Neural progenitor cell (in vitro differentiated cells): ENCODE measurements at regions not wholly inside any gene's neighbourhood (a gene's known extent, or its start where the extent isn't known, plus 50 kb on each side); places are given as distances from the start of the nearest gene placed in this dataset.
"Not testable (repeated sequence)": the region's sequence is repeated elsewhere in the genome, so short reads cannot be mapped to it uniquely, and the experiment has no call there.

Source experiments
- DNase-seq: peaks from one replicate; pipeline ENCODE4 v3.0.0-alpha.2; 2016; ENCODE audit warnings: low spot score
- H2AFZ ChIP-seq: fragments of 200-600 bp; sonication (generic); replicated peaks from 2 replicates; pipeline ENCODE4 v1.6.1; 2016; ENCODE audit warnings: antibody characterized with exemption
- H3F3A ChIP-seq: fragments of 200-600 bp; sonication (generic); 2 replicates; pipeline ENCODE4 v1.6.1; 2016; ENCODE audit warnings: antibody characterized with exemption, low read depth
- H3K27ac ChIP-seq: fragments of 200-600 bp; sonication (generic); 2 replicates; pipeline ENCODE4 v1.5.1; 2016; ENCODE audit warnings: mild to moderate bottlenecking
- H3K27me3 ChIP-seq: fragments of 200-600 bp; sonication (generic); 2 replicates; pipeline ENCODE4 v1.6.1; 2016; ENCODE audit warnings: mild to moderate bottlenecking, moderate library complexity
- H3K36me3 ChIP-seq: fragments of 200-600 bp; sonication (generic); 2 replicates; pipeline ENCODE4 v1.5.1; 2016
- H3K4me1 ChIP-seq: fragments of 200-600 bp; sonication (generic); 2 replicates; pipeline ENCODE4 v1.6.1; 2016; ENCODE audit warnings: mixed run types
- H3K4me2 ChIP-seq: fragments of 200-600 bp; sonication (generic); 2 replicates; pipeline ENCODE4 v1.6.1; 2016
- H3K4me3 ChIP-seq: fragments of 200-600 bp; sonication (generic); 2 replicates; pipeline ENCODE4 v1.5.1; 2016
- H3K79me2 ChIP-seq: fragments of 200-600 bp; sonication (generic); 2 replicates; pipeline ENCODE4 v1.6.1; 2016; ENCODE audit warnings: low read depth
- H3K9ac ChIP-seq: fragments of 200-600 bp; sonication (generic); 2 replicates; pipeline ENCODE4 v1.6.1; 2016
- H3K9me3 ChIP-seq: fragments of 200-600 bp; sonication (generic); 2 replicates; pipeline ENCODE4 v1.5.1; 2016; ENCODE audit warnings: low read depth
- H4K20me1 ChIP-seq: fragments of 200-600 bp; sonication (generic); 2 replicates; pipeline ENCODE4 v1.6.1; 2016; ENCODE audit warnings: low read depth
- H3K27ac Mint-ChIP-seq: 3 replicates; pipeline ENCODE4 v1.8.0; 2021; ENCODE audit warnings: mixed read lengths
- H3K27me3 Mint-ChIP-seq: 2 replicates; pipeline ENCODE4 v1.8.0; 2022; ENCODE audit warnings: low read depth, mild to moderate bottlenecking, inconsistent platforms, moderate library complexity, mixed read lengths; ENCODE audit not compliant: insufficient read depth
- H3K36me3 Mint-ChIP-seq: 3 replicates; pipeline ENCODE4 v1.8.0; 2021; ENCODE audit warnings: mixed read lengths
- H3K4me1 Mint-ChIP-seq: 3 replicates; pipeline ENCODE4 v1.8.0; 2021; ENCODE audit warnings: mixed read lengths
- H3K4me3 Mint-ChIP-seq: 3 replicates; pipeline ENCODE4 v1.8.0; 2021; ENCODE audit warnings: mild to moderate bottlenecking, moderate library complexity, mixed read lengths
- H3K9me3 Mint-ChIP-seq: 3 replicates; pipeline ENCODE4 v1.8.0; 2020; ENCODE audit warnings: mixed read lengths
- CTCF ChIP-seq: fragments of 200-600 bp; sonication (generic); IDR thresholded peaks from 2 replicates; pipeline ENCODE4 v1.5.1; 2017; ENCODE audit warnings: antibody characterized with exemption, mild to moderate bottlenecking
- EZH2 ChIP-seq: fragments of 200-600 bp; sonication (generic); IDR thresholded peaks from 2 replicates; pipeline ENCODE4 v1.6.1; 2017; ENCODE audit warnings: antibody characterized with exemption, mild to moderate bottlenecking, moderate library complexity
- EZH2phosphoT487 ChIP-seq: fragments of 200-600 bp; sonication (generic); IDR thresholded peaks from 2 replicates; pipeline ENCODE4 v1.6.1; 2017; ENCODE audit warnings: antibody characterized with exemption

GRCh38 chr1:143604887-143605286 lies 366.9 kb downstream of the FAM72C start:
- H3K4me3 Mint-ChIP-seq, result no peak overlapping the region
- H3K27ac Mint-ChIP-seq, result no peak overlapping the region
- Histone ChIP-seq H4K20me1 (no peaks in the 10 kb centered on the region), H3K4me1 (no peaks in the 10 kb centered on the region), H3K9ac (no peak overlapping the region), H3K79me2 (no peaks in the 10 kb centered on the region), H3K9me3 (peaks cover 17% of the 10 kb centered on the region), H3K27ac (no peak overlapping the region), H3K4me2 (no peak overlapping the region), H3F3A (no peaks in the 10 kb centered on the region), H3K4me3 (no peak overlapping the region), H2AFZ (no peak overlapping the region), H3K27me3 (no peaks in the 10 kb centered on the region), H3K36me3 (no peaks in the 10 kb centered on the region)
- peaks cover 65% of the 10 kb centered on the region for H3K9me3 Mint-ChIP-seq
- H3K27me3 Mint-ChIP-seq, result peaks cover 2% of the 10 kb centered on the region
- no peak for TF ChIP-seq EZH2
- no peak for TF ChIP-seq EZH2phosphoT487
- TF ChIP-seq CTCF, result no peak
- no peaks in the 10 kb centered on the region for H3K36me3 Mint-ChIP-seq
- no peak for DNase-seq
- H3K4me1 Mint-ChIP-seq, result no peaks in the 10 kb centered on the region

GRCh38 chr1:143584508-143584907 lies 387.3 kb downstream of the FAM72C start:
- Mint-ChIP-seq H3K27me3 (peaks cover 4% of the 10 kb centered on the region), H3K4me3 (no peak overlapping the region), H3K9me3 (peaks cover 43% of the 10 kb centered on the region), H3K27ac (no peak overlapping the region), H3K36me3 (no peaks in the 10 kb centered on the region), H3K4me1 (no peaks in the 10 kb centered on the region)
- H3K4me1 ChIP-seq, result no peaks in the 10 kb centered on the region
- no peaks in the 10 kb centered on the region for H3K79me2 ChIP-seq
- no peak overlapping the region for H2AFZ ChIP-seq
- H4K20me1 ChIP-seq, result no peaks in the 10 kb centered on the region
- no peak overlapping the region for H3K4me3 ChIP-seq
- no peaks in the 10 kb centered on the region for H3K36me3 ChIP-seq
- H3F3A ChIP-seq, result no peaks in the 10 kb centered on the region
- no peak for TF ChIP-seq CTCF
- TF ChIP-seq EZH2phosphoT487, result no peak
- TF ChIP-seq EZH2, result no peak
- no peak for DNase-seq
- peaks cover 14% of the 10 kb centered on the region for H3K9me3 ChIP-seq
- H3K27me3 ChIP-seq, result no peaks in the 10 kb centered on the region
- H3K4me2 ChIP-seq, result no peak overlapping the region
- no peak overlapping the region for H3K9ac ChIP-seq
- H3K27ac ChIP-seq, result no peak overlapping the region

- Mint-ChIP-seq H3K36me3 (no peaks in the 10 kb centered on the region), H3K4me3 (no peak overlapping the region), H3K27ac (no peak overlapping the region), H3K4me1 (no peaks in the 10 kb centered on the region), H3K9me3 (peaks cover 59% of the 10 kb centered on the region), H3K27me3 (peaks cover 4% of the 10 kb centered on the region)
- H3K4me3 ChIP-seq, result no peak overlapping the region
- no peaks in the 10 kb centered on the region for H3F3A ChIP-seq
- H3K4me2 ChIP-seq, result no peak overlapping the region
- no peaks in the 10 kb centered on the region for H3K36me3 ChIP-seq
- H3K27ac ChIP-seq, result no peak overlapping the region
- H3K79me2 ChIP-seq, result no peaks in the 10 kb centered on the region
- H3K27me3 ChIP-seq, result no peaks in the 10 kb centered on the region
- DNase-seq, result no peak
- no peak overlapping the region for H2AFZ ChIP-seq
- H4K20me1 ChIP-seq, result no peaks in the 10 kb centered on the region
- H3K9ac ChIP-seq, result no peak overlapping the region
- TF ChIP-seq EZH2phosphoT487, result no peak
- TF ChIP-seq EZH2, result no peak
- TF ChIP-seq CTCF, result no peak
- no peaks in the 10 kb centered on the region for H3K4me1 ChIP-seq
- H3K9me3 ChIP-seq, result peaks cover 16% of the 10 kb centered on the region
Measured at GRCh38 chr1:143574891-143575520, 396.8 kb downstream of the FAM72C start.

- H4K20me1 ChIP-seq, H3K36me3 ChIP-seq, H3K27me3 ChIP-seq, DNase-seq, H3K27ac Mint-ChIP-seq, H3K4me2 ChIP-seq, H3K4me1 Mint-ChIP-seq, H3K36me3 Mint-ChIP-seq, H3K27me3 Mint-ChIP-seq, H3K79me2 ChIP-seq, H3K27ac ChIP-seq, H3K9ac ChIP-seq, H2AFZ ChIP-seq, H3K4me1 ChIP-seq, H3K4me3 Mint-ChIP-seq, H3K4me3 ChIP-seq, H3F3A ChIP-seq: not testable (repeated sequence)
- peaks cover 63% of the 10 kb centered on the region for H3K9me3 Mint-ChIP-seq
- H3K9me3 ChIP-seq, result peaks cover 16% of the 10 kb centered on the region
Measured at GRCh38 chr1:143572661-143573060, 399.1 kb downstream of the FAM72C start.

GRCh38 chr1:143563761-143564160 lies 408.0 kb downstream of the FAM72C start:
- not testable (repeated sequence) for H3K79me2 ChIP-seq, H3K4me2 ChIP-seq, H4K20me1 ChIP-seq, H3K27ac ChIP-seq, H3F3A ChIP-seq, H3K36me3 ChIP-seq, H3K4me3 Mint-ChIP-seq, H3K4me1 ChIP-seq, H3K9ac ChIP-seq, H3K4me1 Mint-ChIP-seq, H3K9me3 ChIP-seq, H2AFZ ChIP-seq, DNase-seq, H3K36me3 Mint-ChIP-seq, H3K4me3 ChIP-seq, H3K27me3 ChIP-seq, H3K27ac Mint-ChIP-seq, H3K27me3 Mint-ChIP-seq
- H3K9me3 Mint-ChIP-seq, result peaks cover 29% of the 10 kb centered on the region
